ENCODE measurements at regions not wholly inside any gene's neighbourhood (a gene's known extent, or its start where the extent isn't known, plus 50 kb on each side); places are given as distances from the start of the nearest gene placed in this dataset.

DNA sequence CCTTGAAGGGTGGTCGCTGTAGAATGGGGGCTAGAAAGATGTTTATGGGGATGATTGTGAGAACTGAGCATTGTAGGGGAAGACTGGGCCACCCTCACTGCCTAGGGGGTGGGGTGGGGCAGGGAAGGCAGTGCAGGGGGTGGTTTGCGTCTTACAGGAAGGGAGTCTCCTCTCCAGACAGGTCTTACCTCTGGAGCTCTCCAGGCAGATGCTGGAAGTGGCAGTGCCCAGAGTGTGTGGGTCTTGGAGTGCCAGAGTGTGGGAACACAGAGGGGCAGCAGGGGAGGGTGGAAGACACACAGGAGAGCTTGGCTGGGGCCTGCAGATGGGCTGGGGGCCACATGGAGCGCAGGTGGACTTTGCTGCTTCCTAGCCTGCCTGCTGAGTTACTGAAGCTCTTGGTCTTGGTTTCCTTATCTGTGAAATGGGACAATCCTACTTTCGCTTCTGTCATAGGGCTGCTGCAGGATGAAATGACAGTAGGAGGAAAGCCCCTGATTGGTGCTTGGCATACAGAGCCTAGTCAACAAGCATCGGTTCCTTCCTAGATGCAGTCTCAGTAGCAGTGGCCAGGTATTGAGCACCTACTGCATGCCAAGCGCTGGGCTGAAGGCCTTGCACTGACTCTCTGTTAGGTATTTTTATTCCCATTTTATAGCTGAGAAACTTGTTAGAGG is 118.3 kb downstream of the SLC25A47 start:
- TF ChIP-seq, protein P1, sequence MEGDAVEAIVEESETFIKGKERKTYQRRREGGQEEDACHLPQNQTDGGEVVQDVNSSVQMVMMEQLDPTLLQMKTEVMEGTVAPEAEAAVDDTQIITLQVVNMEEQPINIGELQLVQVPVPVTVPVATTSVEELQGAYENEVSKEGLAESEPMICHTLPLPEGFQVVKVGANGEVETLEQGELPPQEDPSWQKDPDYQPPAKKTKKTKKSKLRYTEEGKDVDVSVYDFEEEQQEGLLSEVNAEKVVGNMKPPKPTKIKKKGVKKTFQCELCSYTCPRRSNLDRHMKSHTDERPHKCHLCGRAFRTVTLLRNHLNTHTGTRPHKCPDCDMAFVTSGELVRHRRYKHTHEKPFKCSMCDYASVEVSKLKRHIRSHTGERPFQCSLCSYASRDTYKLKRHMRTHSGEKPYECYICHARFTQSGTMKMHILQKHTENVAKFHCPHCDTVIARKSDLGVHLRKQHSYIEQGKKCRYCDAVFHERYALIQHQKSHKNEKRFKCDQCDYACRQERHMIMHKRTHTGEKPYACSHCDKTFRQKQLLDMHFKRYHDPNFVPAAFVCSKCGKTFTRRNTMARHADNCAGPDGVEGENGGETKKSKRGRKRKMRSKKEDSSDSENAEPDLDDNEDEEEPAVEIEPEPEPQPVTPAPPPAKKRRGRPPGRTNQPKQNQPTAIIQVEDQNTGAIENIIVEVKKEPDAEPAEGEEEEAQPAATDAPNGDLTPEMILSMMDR (IDR thresholded peaks at IDR 0.05) = no peak
- no peak for TF ChIP-seq POLR2A (IDR thresholded peaks at IDR 0.05)

Data from uterus (tissue), 2 donors.